ENCODE measurements at regions not wholly inside any gene's neighbourhood (a gene's known extent, or its start where the extent isn't known, plus 50 kb on each side); places are given as distances from the start of the nearest gene placed in this dataset.

GRCh38 chr7:46432708-46433107 is 511.6 kb upstream of the IGFBP3 start:
- Histone ChIP-seq H2AK9ac (replicated peaks; ENCODE audit: low read depth, low read length, poor library complexity) (peak overlapping the region; percentile 43), H3K9me3 (ENCODE audit: control insufficient read depth, insufficient read depth, low read length) (no peaks in the 10 kb centered on the region), H3K4me3 (ENCODE audit: insufficient read depth, low read depth, low read length) (no peak overlapping the region), H2BK20ac (ENCODE audit: low read depth, low read length) (no peak overlapping the region), H4K91ac (ENCODE audit: insufficient read depth, low read depth, low read length) (no peak overlapping the region), H3K79me1 (ENCODE audit: low read depth in 1 of 2, low read length in 2 of 2) (no peaks in the 10 kb centered on the region), H3K9ac (ENCODE audit: low read depth, low read length) (no peak overlapping the region), H4K8ac (ENCODE audit: low read depth in 2 of 2, low read length in 2 of 2) (no peak overlapping the region; a peak in 1 of 4 replicates), H3K4ac (ENCODE audit: low read depth, low read length) (no peak overlapping the region), H2BK120ac (ENCODE audit: low read depth, low read length) (no peak overlapping the region), H2AK5ac (ENCODE audit: low read depth, low read length) (no peak overlapping the region), H3K56ac (ENCODE audit: extremely low read depth, insufficient read depth, low read length) (no peak overlapping the region), H3K27me3 (ENCODE audit: control insufficient read depth, insufficient read depth, low read length) (no peaks in the 10 kb centered on the region), H2AFZ (replicated peaks; ENCODE audit: low read length, poor library complexity) (peak overlapping the region; percentile 41), H3K14ac (replicated peaks; ENCODE audit: low read depth, low read length) (no peak overlapping the region), H3K9me1 (ENCODE audit: insufficient read depth, low read length) (peaks cover 2% of the 10 kb centered on the region; the same call in 1 of the 2 replicates), H3K4me2 (ENCODE audit: low read depth, low read length) (no peak overlapping the region), H3K27ac (ENCODE audit: insufficient read depth, low read length) (no peak overlapping the region), H3K18ac (ENCODE audit: low read depth, low read length) (no peak overlapping the region), H3K4me1 (ENCODE audit: control insufficient read depth, insufficient read depth, low read length) (peaks cover 3% of the 10 kb centered on the region; the same call in 1 of the 2 replicates), H3K23ac (ENCODE audit: low read depth, low read length) (no peak overlapping the region), H4K20me1 (ENCODE audit: insufficient read depth, low read length) (no peaks in the 10 kb centered on the region), H4K5ac (ENCODE audit: low read depth, low read length) (peak overlapping the region; percentile 12; the same call in 1 of the 2 replicates), H2BK15ac (ENCODE audit: low read depth, low read length) (no peak overlapping the region), H3K36me3 (ENCODE audit: control insufficient read depth, insufficient read depth, low read length) (no peaks in the 10 kb centered on the region), H2BK5ac (ENCODE audit: low read depth, low read length, poor library complexity, severe bottlenecking) (no peak overlapping the region)
- DNase-seq = peak; percentile 31
- WGBS, 2 experiments (ENCODE audit: extremely low coverage in 2 of 2, insufficient read length in 1 of 2) = no CpG with 5 or more reads among the region's 4 CpGs
- ATAC-seq (ENCODE audit: low read depth) = peak; percentile 24
- intact Hi-C loops (cut with micrococcal nuclease) = no loop called here
- no TSS peak for BruUV-seq (replicated peaks)
- POLR2A ChIA-PET (ENCODE audit: unreplicated experiment) = no interaction called here
- dilution Hi-C loops (cut with HindIII; ENCODE audit: low sequenced_read_pairs, unreplicated experiment) = no loop called here
- TF ChIP-seq USF2 (IDR thresholded peaks at IDR 0.05; ENCODE audit: low read depth, low read length) (no peak), BHLHE40 (IDR thresholded peaks at IDR 0.05; ENCODE audit: low read depth, low read length) (no peak), POLR2A (IDR thresholded peaks at IDR 0.05; ENCODE audit: low read depth, low read length) (no peak), CEBPB (IDR thresholded peaks at IDR 0.05; ENCODE audit: low read depth, low read length) (peak; percentile 65), SMC3 (IDR thresholded peaks at IDR 0.05; ENCODE audit: low read depth, low read length) (no peak), MAZ (IDR thresholded peaks at IDR 0.05; ENCODE audit: borderline replicate concordance, low read depth, low read length) (no peak), MXI1 (IDR thresholded peaks at IDR 0.05; ENCODE audit: borderline replicate concordance, low read depth, low read length) (no peak)
- CTCF ChIA-PET = no interaction called here
- in situ Hi-C loops (cut with MboI; ENCODE audit: low sequenced_read_pairs) = no loop called here

Measured in IMR-90 (cell line).